BJ (cell line): ENCODE measurements at regions not wholly inside any gene's neighbourhood (a gene's known extent, or its start where the extent isn't known, plus 50 kb on each side); places are given as distances from the start of the nearest gene placed in this dataset.

Experiments
- CTCF ChIA-PET: fragments of 350-600 bp; formaldehyde crosslinking; extraction: SDS; loops from one replicate; lab custom pipeline; 2021; ENCODE audit warnings: antibody characterized with exemption, inconsistent platforms; lab: Yijun Ruan, JAX
- POLR2A ChIA-PET: fragments of 300-600 bp; sonication (Branson Sonifier 250); formaldehyde crosslinking; extraction: SDS; loops from one replicate; lab custom pipeline; 2021; ENCODE audit warnings: antibody characterized with exemption; lab: Charles Lee
- DNase-seq: peaks from one replicate; pipeline ENCODE4 v3.0.0-alpha.2; 2011; ENCODE audit warnings: low read depth
- H3K27me3 ChIP-seq: 2 replicates; pipeline ENCODE4 v1.6.0; 2011; ENCODE audit warnings: low read length; ENCODE audit not compliant: control insufficient read depth, insufficient read depth
- H3K36me3 ChIP-seq: 2 replicates; pipeline ENCODE4 v1.5.1; 2011; ENCODE audit warnings: low read length; ENCODE audit not compliant: control insufficient read depth, insufficient read depth
- H3K4me3 ChIP-seq: 2 replicates; pipeline ENCODE4 v1.5.1; 2011; ENCODE audit warnings: low read depth, mild to moderate bottlenecking, control low read depth, low read length
- TF ChIP-seq, protein P1 (sequence below): IDR thresholded peaks from 2 replicates; pipeline ENCODE4 v1.5.1; 2011; ENCODE audit warnings: low read depth, mild to moderate bottlenecking, control low read depth, inconsistent platforms, low read length, moderate library complexity; ENCODE audit not compliant: insufficient read depth

DNA sequence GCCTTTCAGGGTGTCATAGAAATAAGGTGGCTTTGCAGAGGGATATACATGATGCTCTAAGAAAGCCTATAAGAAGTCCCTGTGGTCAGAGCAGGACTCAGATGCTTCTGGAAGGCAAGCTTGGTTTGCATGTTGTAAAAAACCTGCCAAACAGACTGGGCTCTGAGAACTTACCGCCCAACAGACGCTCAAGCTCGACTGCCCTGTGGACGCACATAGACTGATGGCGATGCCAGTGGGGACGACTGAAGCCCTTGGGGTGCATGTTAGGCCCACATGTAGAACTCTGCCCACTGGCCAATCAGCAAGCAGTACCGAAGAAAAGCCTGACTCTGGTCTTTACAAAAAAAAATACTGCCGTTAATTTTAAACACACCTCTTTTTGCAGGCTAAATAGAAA, 133.8 kb downstream of the NAV1 start:
- POLR2A ChIA-PET = no interaction called here
- no peak for DNase-seq
- Histone ChIP-seq H3K27me3 (no peaks in the 10 kb centered on the region), H3K4me3 (no peak overlapping the region), H3K36me3 (peaks cover 1% of the 10 kb centered on the region; the same call in 1 of the 2 replicates)
- TF ChIP-seq, protein P1, sequence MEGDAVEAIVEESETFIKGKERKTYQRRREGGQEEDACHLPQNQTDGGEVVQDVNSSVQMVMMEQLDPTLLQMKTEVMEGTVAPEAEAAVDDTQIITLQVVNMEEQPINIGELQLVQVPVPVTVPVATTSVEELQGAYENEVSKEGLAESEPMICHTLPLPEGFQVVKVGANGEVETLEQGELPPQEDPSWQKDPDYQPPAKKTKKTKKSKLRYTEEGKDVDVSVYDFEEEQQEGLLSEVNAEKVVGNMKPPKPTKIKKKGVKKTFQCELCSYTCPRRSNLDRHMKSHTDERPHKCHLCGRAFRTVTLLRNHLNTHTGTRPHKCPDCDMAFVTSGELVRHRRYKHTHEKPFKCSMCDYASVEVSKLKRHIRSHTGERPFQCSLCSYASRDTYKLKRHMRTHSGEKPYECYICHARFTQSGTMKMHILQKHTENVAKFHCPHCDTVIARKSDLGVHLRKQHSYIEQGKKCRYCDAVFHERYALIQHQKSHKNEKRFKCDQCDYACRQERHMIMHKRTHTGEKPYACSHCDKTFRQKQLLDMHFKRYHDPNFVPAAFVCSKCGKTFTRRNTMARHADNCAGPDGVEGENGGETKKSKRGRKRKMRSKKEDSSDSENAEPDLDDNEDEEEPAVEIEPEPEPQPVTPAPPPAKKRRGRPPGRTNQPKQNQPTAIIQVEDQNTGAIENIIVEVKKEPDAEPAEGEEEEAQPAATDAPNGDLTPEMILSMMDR = no peak
- CTCF ChIA-PET = interaction anchor here (1.0 kb wide), 1 partner anchor 11 kb away, joined by 3 read pairs; no protein-coding TSS in a partner anchor

DNA sequence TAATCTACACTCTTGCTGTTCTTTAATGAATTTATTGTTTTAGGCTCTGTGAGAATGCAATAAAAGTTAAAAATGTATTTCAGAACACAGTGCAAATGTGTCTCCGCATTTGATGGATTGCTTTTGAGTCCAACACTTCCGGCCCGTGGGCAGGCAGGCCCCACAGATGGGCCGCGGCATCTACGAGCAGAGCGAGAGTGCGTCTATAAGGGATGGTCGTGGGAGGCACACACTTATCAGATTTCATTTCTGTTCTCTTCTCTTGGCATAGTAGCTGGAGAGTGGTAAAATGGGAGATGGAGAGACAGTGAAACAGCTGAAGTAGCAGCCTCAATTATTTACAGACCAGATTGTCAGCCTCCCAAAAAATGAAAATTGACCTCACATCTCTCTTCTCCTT, 134.2 kb downstream of the NAV1 start:
- ChIA-PET POLR2A (no interaction called here), CTCF (interaction anchor here (1.0 kb wide), 1 partner anchor 12 kb away, joined by 3 read pairs; no protein-coding TSS in a partner anchor)
- no peak overlapping the region for H3K4me3 ChIP-seq
- H3K27me3 ChIP-seq = no peaks in the 10 kb centered on the region
- no peak for DNase-seq
- H3K36me3 ChIP-seq = peaks cover 1% of the 10 kb centered on the region; the same call in 1 of the 2 replicates
- TF ChIP-seq, protein P1 = no peak

DNA sequence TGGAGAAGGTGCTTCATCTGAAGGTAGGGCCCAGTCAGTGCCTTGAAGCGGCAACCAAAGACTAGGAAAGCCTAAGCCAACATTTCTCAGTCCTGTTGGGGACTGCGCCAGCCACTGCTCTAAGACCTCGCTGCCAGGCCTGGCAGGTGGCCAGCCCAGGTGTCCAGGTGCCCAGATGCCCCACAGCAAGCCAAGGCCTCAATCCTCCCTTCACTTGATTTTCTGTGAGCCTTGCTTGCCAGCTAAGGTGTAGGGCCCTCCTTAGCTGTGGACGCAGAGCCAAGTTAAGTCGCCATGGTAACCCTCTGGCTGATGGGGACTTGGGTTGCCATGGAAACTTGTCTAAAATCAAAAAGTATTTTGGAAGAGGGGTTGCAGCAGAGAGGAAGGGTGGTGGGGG, 135.0 kb downstream of the NAV1 start:
- Histone ChIP-seq H3K36me3 (peaks cover 1% of the 10 kb centered on the region; the same call in 1 of the 2 replicates), H3K4me3 (no peak overlapping the region), H3K27me3 (no peaks in the 10 kb centered on the region)
- ChIA-PET POLR2A (no interaction called here), CTCF (no interaction called here)
- DNase-seq = no peak
- TF ChIP-seq, protein P1 = no peak

DNA sequence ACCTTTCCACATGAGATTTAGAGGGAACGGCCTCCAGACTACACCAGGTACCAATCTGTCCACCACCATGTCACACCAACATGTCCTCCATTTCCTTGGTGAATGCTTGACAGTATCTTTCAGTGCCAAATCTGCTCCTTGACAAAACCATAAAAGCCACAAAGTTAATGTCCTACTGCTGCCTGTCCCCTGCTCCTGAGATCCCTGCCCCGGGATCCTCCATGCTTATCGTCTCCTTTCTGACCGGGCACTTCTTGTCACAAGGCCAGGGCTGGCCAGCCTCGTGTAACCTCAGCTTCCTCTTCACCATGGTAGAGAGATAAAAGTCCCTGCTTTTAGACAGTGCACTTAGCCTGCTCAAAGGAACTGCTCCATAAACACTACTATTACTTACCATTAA, 136.2 kb downstream of the NAV1 start:
- no peaks in the 10 kb centered on the region for H3K27me3 ChIP-seq
- no peak for DNase-seq
- H3K4me3 ChIP-seq = no peak overlapping the region
- POLR2A ChIA-PET = no interaction called here
- peaks cover 3% of the 10 kb centered on the region; the same call in 1 of the 2 replicates for H3K36me3 ChIP-seq
- TF ChIP-seq, protein P1 = no peak
- CTCF ChIA-PET = interaction anchor here (1.4 to 1.7 kb wide), 2 partner anchors 10 to 20 kb away, joined by 5 to 6 read pairs; no protein-coding TSS in a partner anchor

DNA sequence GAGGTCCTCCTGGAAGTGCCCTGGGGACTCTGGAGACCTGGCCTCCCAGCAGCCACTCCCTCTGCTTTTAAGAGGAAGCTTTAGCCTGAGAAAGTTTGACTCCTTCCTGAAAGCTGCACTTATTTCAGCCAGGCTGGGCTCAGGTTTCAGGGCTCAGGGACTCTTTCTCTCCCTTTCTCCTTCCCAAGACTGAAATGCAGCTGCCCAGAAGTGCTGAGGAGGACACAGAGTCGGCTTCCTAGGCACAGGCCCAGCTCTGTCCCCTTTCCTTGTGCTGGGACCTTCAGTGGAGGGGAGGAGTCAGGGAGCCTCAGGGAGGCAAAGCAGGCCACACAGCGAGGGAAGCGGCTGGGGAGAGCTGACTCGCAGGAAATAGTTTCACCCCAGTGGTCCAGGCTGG, 137.3 kb downstream of the NAV1 start:
- Histone ChIP-seq H3K36me3 (peaks cover 7% of the 10 kb centered on the region), H3K4me3 (no peak overlapping the region), H3K27me3 (no peaks in the 10 kb centered on the region)
- ChIA-PET CTCF (interaction anchor here (0.6 to 1.7 kb wide), 7 partner anchors 9 to 172 kb away, joined by 3 to 6 read pairs (median 3); no protein-coding TSS in a partner anchor), POLR2A (interaction anchor here (0.6 kb wide), 1 partner anchor 92 kb away, joined by 9 read pairs; no protein-coding TSS in a partner anchor)
- TF ChIP-seq, protein P1 = no peak
- no peak for DNase-seq
